NB4 (cell line): ENCODE measurements at regions not wholly inside any gene's neighbourhood (a gene's known extent, or its start where the extent isn't known, plus 50 kb on each side); places are given as distances from the start of the nearest gene placed in this dataset.

Experiments
- CTCF ChIP-seq: IDR thresholded peaks from one replicate; pipeline ENCODE4 v1.5.1; 2012; ENCODE audit warnings: low read depth, low read length
- MAX ChIP-seq: IDR thresholded peaks from 2 replicates; pipeline ENCODE4 v1.6.1; 2011; ENCODE audit warnings: low read depth, low read length
- MYC ChIP-seq: IDR thresholded peaks from 2 replicates; pipeline ENCODE4 v1.6.1; 2011; ENCODE audit warnings: low read depth, low read length
- POLR2A ChIP-seq: IDR thresholded peaks from 2 replicates; pipeline ENCODE4 v1.6.1; 2011; ENCODE audit warnings: mild to moderate bottlenecking; ENCODE audit not compliant: insufficient read length; ENCODE audit errors: extremely low read depth

- TF ChIP-seq POLR2A (no peak), MYC (no peak), CTCF (no peak), MAX (no peak)
These were observed 68.9 kb upstream of the SCAF8 start for GRCh38 chr6:154664287-154664686.
